Retinal pigment epithelial cell (primary cell): ENCODE measurements at regions not wholly inside any gene's neighbourhood (a gene's known extent, or its start where the extent isn't known, plus 50 kb on each side); places are given as distances from the start of the nearest gene placed in this dataset.

Experiments used
- DNase-seq: peaks from one replicate; pipeline ENCODE4 v3.0.0-alpha.2; 2010; ENCODE audit warnings: low read depth
- H3K4me3 ChIP-seq: 2 replicates; pipeline ENCODE4 v1.5.1; 2011; ENCODE audit warnings: mild to moderate bottlenecking, low read length, control low read depth, moderate library complexity
- TF ChIP-seq, protein P1 (sequence below): conservative IDR thresholded peaks from 2 replicates; pipeline ENCODE4 v1.5.1; 2011; ENCODE audit warnings: low read depth, low read length, control low read depth, inconsistent platforms

DNA sequence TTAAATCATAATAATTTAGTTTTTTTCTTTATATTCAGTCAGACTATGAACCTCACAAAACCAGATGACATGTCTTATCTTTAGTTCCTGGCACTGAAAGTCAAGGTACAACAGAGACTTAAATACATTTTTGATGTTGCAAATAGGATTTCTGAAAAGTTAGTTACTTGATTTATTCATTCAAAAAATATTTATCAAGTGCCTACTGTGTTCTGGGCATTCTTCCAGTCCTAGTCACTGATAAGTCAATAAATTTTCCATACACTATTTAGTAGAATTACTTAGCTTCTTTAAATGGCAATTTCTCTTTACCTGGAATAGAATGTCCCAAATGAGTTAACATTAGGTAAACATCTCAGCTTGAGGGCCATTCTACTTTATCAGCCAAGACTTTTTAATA lies 938.3 kb upstream of the PCDH9 start:
- H3K4me3 ChIP-seq: no peak overlapping the region
- peak; percentile 2 for DNase-seq
- TF ChIP-seq, protein P1, sequence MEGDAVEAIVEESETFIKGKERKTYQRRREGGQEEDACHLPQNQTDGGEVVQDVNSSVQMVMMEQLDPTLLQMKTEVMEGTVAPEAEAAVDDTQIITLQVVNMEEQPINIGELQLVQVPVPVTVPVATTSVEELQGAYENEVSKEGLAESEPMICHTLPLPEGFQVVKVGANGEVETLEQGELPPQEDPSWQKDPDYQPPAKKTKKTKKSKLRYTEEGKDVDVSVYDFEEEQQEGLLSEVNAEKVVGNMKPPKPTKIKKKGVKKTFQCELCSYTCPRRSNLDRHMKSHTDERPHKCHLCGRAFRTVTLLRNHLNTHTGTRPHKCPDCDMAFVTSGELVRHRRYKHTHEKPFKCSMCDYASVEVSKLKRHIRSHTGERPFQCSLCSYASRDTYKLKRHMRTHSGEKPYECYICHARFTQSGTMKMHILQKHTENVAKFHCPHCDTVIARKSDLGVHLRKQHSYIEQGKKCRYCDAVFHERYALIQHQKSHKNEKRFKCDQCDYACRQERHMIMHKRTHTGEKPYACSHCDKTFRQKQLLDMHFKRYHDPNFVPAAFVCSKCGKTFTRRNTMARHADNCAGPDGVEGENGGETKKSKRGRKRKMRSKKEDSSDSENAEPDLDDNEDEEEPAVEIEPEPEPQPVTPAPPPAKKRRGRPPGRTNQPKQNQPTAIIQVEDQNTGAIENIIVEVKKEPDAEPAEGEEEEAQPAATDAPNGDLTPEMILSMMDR: no peak

DNA sequence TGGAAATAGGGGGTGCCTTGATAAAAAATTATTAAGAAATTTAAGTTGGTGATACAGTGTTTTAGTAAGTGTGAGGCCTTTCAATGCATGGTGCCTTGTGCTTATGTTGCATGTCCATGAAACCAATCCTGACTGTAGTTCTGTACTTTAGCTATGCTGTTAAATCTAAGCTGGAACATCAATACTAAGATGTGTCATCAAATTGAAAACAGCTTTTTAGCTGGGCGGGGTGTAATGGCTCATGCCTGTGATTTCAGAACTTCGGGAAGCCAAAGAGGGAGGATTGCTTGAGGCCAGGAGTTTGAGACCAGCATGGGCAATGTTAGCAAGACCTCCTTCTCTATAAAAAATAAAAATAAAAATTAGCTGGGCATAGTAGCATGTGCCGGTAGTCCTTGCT lies 930.3 kb upstream of the PCDH9 start:
- DNase-seq: no peak
- H3K4me3 ChIP-seq: no peak overlapping the region
- TF ChIP-seq, protein P1: no peak

DNA sequence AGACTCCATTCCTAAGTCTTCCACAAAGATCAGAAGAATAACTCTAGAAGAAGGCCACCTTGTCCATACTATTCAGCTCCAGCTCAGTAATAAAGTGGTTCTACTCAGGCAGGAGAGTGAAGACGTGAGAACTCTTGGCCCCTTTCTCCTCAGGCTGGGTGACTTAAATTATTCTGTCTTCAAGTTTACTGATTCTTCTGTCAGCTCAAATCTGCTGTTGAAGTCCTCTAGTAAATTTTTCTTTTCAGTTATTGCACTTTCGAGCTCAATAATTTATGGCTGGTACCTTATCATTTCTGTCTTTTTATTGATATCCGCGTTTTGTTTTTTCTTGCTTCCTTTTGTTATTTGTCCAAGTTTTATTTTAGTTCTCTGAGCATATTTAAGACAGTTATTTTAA lies 922.3 kb upstream of the PCDH9 start:
- TF ChIP-seq, protein P1: no peak
- no peak for DNase-seq

DNA sequence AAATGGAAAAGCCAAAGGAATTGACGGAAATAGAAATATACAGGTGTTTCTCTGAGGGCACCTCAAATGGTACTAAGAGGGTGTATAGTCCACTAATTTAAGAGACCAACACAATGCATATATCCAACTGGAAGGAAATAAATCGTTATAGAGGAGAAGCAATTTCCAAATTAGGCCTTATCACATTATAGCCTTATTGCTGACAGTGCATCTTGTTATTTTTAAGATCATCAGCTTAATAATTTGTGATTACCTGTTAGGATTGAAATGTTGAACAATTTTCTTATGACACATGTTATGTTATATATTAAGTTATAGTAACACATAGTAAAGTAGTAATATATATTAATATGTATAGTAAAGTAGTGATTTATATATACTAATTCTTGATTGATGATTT lies 915.7 kb upstream of the PCDH9 start:
- no peak overlapping the region for H3K4me3 ChIP-seq
- DNase-seq: no peak
- TF ChIP-seq, protein P1: no peak

More for the DNA sequence above, 922.3 kb upstream of the PCDH9 start:
- no peak overlapping the region for H3K4me3 ChIP-seq

DNA sequence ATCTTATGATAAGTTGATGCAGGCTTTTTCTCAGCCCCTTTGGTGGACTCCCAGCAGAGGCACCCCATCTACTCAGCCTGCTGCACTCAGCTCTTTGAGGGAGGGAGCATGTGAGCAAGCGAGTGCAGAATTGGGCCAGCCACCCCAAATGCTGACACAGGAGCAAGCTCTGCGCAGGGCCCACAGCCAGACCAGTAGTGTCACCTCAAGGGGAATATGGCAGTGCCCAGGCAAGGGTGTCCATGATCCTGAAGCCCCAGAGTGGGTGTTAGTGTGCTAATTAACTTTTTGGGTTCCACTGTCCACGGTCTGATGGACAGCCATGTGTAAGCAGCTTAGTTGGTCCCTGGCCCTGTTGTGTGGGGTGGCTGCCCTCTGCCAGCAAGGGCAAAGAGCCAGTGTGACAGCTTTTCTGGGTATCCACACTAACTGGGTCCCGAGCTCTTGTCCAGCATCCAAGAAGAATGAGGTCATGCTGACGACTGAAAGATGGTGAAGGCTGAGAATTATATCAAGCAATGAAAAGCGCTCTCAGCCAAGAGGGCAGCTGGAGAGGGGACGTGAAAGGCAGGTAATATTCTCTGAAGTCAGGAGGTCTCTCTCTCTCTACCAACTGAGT lies 898.3 kb upstream of the PCDH9 start:
- no peak overlapping the region for H3K4me3 ChIP-seq
- TF ChIP-seq, protein P1: no peak
- no peak for DNase-seq

DNA sequence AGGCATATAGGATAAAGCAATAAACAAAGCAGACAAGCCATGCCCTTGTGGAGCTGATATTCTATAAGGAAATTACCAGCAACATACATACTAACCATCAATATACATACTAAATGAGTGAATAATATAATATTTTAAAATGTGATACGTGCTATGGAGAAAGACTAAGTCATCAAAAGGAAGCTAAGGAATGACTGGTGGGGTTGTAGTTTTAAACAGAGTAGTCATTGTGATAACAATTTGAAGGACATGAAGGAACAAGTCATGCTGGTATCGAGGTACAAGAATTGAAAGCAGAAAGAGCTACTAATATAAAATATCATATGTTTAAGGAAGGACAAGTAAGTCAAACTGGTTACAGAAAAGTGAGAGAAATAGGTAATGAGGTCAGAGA lies 894.9 kb upstream of the PCDH9 start:
- TF ChIP-seq, protein P1: no peak
- no peak for DNase-seq
- no peak overlapping the region for H3K4me3 ChIP-seq

DNA sequence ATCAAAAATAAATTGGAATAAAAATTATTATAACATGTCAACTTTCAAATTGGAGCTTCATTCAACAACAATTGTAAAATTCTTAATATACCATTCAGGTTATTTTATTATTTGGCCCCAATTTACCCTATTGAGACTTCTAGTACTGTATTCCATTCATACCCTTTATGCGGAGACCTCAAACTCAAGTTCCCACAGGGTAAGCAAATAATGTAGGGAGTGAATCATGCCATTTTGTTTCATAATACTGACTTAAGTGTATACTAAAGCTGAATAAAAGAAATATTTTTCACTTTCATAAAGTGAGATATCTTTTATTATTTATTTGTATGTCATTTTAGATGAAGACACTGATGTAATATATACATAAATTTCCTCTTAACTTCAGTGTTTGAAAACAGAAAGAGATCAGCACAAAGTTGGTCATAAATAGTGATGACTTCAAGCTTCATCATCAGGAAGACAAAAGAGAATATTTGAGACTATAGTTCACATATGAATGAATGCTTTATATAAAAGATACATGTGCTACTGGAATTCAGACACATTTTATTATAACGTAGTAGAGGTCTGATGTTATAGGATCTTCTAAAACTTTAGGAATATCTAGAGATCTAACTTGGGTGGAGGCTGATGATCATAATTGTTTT lies 894.4 kb upstream of the PCDH9 start:
- no peak overlapping the region for H3K4me3 ChIP-seq
- TF ChIP-seq, protein P1: no peak
- DNase-seq: no peak
